ENCODE measurements at regions not wholly inside any gene's neighbourhood (a gene's known extent, or its start where the extent isn't known, plus 50 kb on each side); places are given as distances from the start of the nearest gene placed in this dataset.

- Histone ChIP-seq H3K36me3 (ENCODE audit: insufficient read depth, low read length) (no peaks in the 10 kb centered on the region), H3K9me3 (ENCODE audit: insufficient read depth, low read length, severe bottlenecking) (no peaks in the 10 kb centered on the region), H3K9ac (ENCODE audit: low read depth, low read length) (no peak overlapping the region), H3K79me2 (ENCODE audit: insufficient read depth, low read length) (no peaks in the 10 kb centered on the region), H3K27me3 (ENCODE audit: insufficient read depth, low read length, poor library complexity) (no peaks in the 10 kb centered on the region), H3K4me1 (ENCODE audit: insufficient read depth, low read length) (no peaks in the 10 kb centered on the region), H2AFZ (ENCODE audit: low read depth, low read length) (no peak overlapping the region), H3K4me2 (ENCODE audit: insufficient read depth, low read length) (no peak overlapping the region), H3K27ac (ENCODE audit: low read length) (no peak overlapping the region), H4K20me1 (ENCODE audit: insufficient read depth, low read length) (no peaks in the 10 kb centered on the region), H3K4me3 (ENCODE audit: low read depth in 1 of 2, low read length in 2 of 2) (no peak overlapping the region)
- ATAC-seq (ENCODE audit: insufficient read depth, low read depth) = no peak
- no peak for DNase-seq
- TF ChIP-seq CTCF (IDR thresholded peaks at IDR 0.05; ENCODE audit: borderline replicate concordance, extremely low read depth, low read length, poor library complexity, severe bottlenecking) = no peak
- no peak for TF ChIP-seq EZH2 (IDR thresholded peaks at IDR 0.05; ENCODE audit: borderline replicate concordance, low read depth, low read length, severe bottlenecking)
Measured at GRCh38 chr18:64707052-64707451, 558.2 kb upstream of the LINC00305 start.

GRCh38 chr18:64699081-64699480 lies 550.2 kb upstream of the LINC00305 start:
- no peak for ATAC-seq (ENCODE audit: insufficient read depth, low read depth)
- H3K79me2 ChIP-seq (ENCODE audit: insufficient read depth, low read length) = no peaks in the 10 kb centered on the region
- no peak overlapping the region for H3K4me3 ChIP-seq (ENCODE audit: low read depth in 1 of 2, low read length in 2 of 2)
- TF ChIP-seq EZH2 (IDR thresholded peaks at IDR 0.05; ENCODE audit: borderline replicate concordance, low read depth, low read length, severe bottlenecking) (no peak), CTCF (IDR thresholded peaks at IDR 0.05; ENCODE audit: borderline replicate concordance, extremely low read depth, low read length, poor library complexity, severe bottlenecking) (no peak)
- no peak for DNase-seq
- H4K20me1 ChIP-seq (ENCODE audit: insufficient read depth, low read length) = no peaks in the 10 kb centered on the region
- no peak overlapping the region for H3K9ac ChIP-seq (ENCODE audit: low read depth, low read length)
- H3K4me2 ChIP-seq (ENCODE audit: insufficient read depth, low read length) = no peak overlapping the region
- no peaks in the 10 kb centered on the region for H3K36me3 ChIP-seq (ENCODE audit: insufficient read depth, low read length)
- no peak overlapping the region for H3K27ac ChIP-seq (ENCODE audit: low read length)
- no peaks in the 10 kb centered on the region for H3K4me1 ChIP-seq (ENCODE audit: insufficient read depth, low read length)
- H3K9me3 ChIP-seq (ENCODE audit: insufficient read depth, low read length, severe bottlenecking) = no peaks in the 10 kb centered on the region
- H3K27me3 ChIP-seq (ENCODE audit: insufficient read depth, low read length, poor library complexity) = no peaks in the 10 kb centered on the region
- H2AFZ ChIP-seq (ENCODE audit: low read depth, low read length) = no peak overlapping the region

GRCh38 chr18:64695851-64696553 lies 547.1 kb upstream of the LINC00305 start:
- H3K4me2 ChIP-seq (ENCODE audit: insufficient read depth, low read length) = no peak overlapping the region
- H3K27ac ChIP-seq (ENCODE audit: low read length) = no peak overlapping the region
- H4K20me1 ChIP-seq (ENCODE audit: insufficient read depth, low read length) = no peaks in the 10 kb centered on the region
- no peak overlapping the region for H3K4me3 ChIP-seq (ENCODE audit: low read depth in 1 of 2, low read length in 2 of 2)
- no peaks in the 10 kb centered on the region for H3K9me3 ChIP-seq (ENCODE audit: insufficient read depth, low read length, severe bottlenecking)
- H2AFZ ChIP-seq (ENCODE audit: low read depth, low read length) = no peak overlapping the region; the same call in 1 of the 2 replicates
- ATAC-seq (ENCODE audit: insufficient read depth, low read depth) = no peak
- TF ChIP-seq EZH2 (IDR thresholded peaks at IDR 0.05; ENCODE audit: borderline replicate concordance, low read depth, low read length, severe bottlenecking) (no peak), CTCF (IDR thresholded peaks at IDR 0.05; ENCODE audit: borderline replicate concordance, extremely low read depth, low read length, poor library complexity, severe bottlenecking) (no peak)
- H3K27me3 ChIP-seq (ENCODE audit: insufficient read depth, low read length, poor library complexity) = no peaks in the 10 kb centered on the region
- no peaks in the 10 kb centered on the region for H3K4me1 ChIP-seq (ENCODE audit: insufficient read depth, low read length)
- no peak for DNase-seq
- H3K9ac ChIP-seq (ENCODE audit: low read depth, low read length) = no peak overlapping the region
- H3K79me2 ChIP-seq (ENCODE audit: insufficient read depth, low read length) = no peaks in the 10 kb centered on the region
- H3K36me3 ChIP-seq (ENCODE audit: insufficient read depth, low read length) = no peaks in the 10 kb centered on the region

All from DND-41 (cell line).